SK-N-MC (cell line): ENCODE measurements at regions not wholly inside any gene's neighbourhood (a gene's known extent, or its start where the extent isn't known, plus 50 kb on each side); places are given as distances from the start of the nearest gene placed in this dataset.

ENCODE experiments used
- DNase-seq: peaks from one replicate; pipeline ENCODE4 v3.0.0-alpha.2; 2011; ENCODE audit warnings: low read depth, low spot score
- H3K27ac ChIP-seq: fragments of 200-600 bp; sonication (generic); 2 replicates; pipeline ENCODE4 v1.5.1; 2016; ENCODE audit warnings: mixed run types
- H3K36me3 ChIP-seq: fragments of 200-600 bp; sonication (generic); 2 replicates; pipeline ENCODE4 v1.6.1; 2017; ENCODE audit warnings: antibody characterized with exemption, low read length, mixed read lengths; ENCODE audit not compliant: insufficient read depth
- H3K4me3 ChIP-seq: fragments of 200-600 bp; sonication (generic); 2 replicates; pipeline ENCODE4 v1.5.1; 2016
- H3K9ac ChIP-seq: fragments of 200-600 bp; sonication (generic); 2 replicates; pipeline ENCODE4 v1.8.0; 2017; ENCODE audit warnings: mixed run types, mixed read lengths; ENCODE audit not compliant: insufficient read length
- H3K9me3 ChIP-seq: fragments of 200-600 bp; sonication (generic); 2 replicates; pipeline ENCODE4 v1.6.1; 2017; ENCODE audit warnings: low read depth, mild to moderate bottlenecking, antibody characterized with exemption, low read length, moderate library complexity, mixed read lengths
- EZH2 ChIP-seq: fragments of 200-600 bp; sonication (generic); IDR thresholded peaks from one replicate; pipeline ENCODE4 v1.6.1; 2017; ENCODE audit warnings: antibody characterized with exemption
- FOXP2 ChIP-seq: optimal IDR thresholded peaks from 2 replicates; pipeline ENCODE3; 2011; ENCODE audit warnings: mild to moderate bottlenecking, moderate library complexity; ENCODE audit not compliant: insufficient read depth; ENCODE audit errors: extremely low read length, control extremely low read depth
- POLR2AphosphoS5 ChIP-seq: IDR thresholded peaks from 2 replicates; pipeline ENCODE4 v1.6.1; 2012; ENCODE audit warnings: mild to moderate bottlenecking, low read depth, low read length, borderline replicate concordance

GRCh38 chr7:108789451-108789850 lies 219.8 kb downstream of the DNAJB9 start:
- Histone ChIP-seq H3K27ac (no peak overlapping the region), H3K9me3 (no peaks in the 10 kb centered on the region), H3K9ac (no peak overlapping the region), H3K4me3 (no peak overlapping the region), H3K36me3 (no peaks in the 10 kb centered on the region)
- TF ChIP-seq POLR2AphosphoS5 (no peak), EZH2 (no peak), FOXP2 (no peak)
- DNase-seq: no peak

- TF ChIP-seq FOXP2 (no peak), EZH2 (no peak), POLR2AphosphoS5 (no peak)
- Histone ChIP-seq H3K9ac (no peak overlapping the region), H3K4me3 (no peak overlapping the region), H3K27ac (no peak overlapping the region), H3K36me3 (no peaks in the 10 kb centered on the region), H3K9me3 (no peaks in the 10 kb centered on the region)
- DNase-seq: no peak
Measured at GRCh38 chr7:108794466-108794865, 224.8 kb downstream of the DNAJB9 start.

DNA sequence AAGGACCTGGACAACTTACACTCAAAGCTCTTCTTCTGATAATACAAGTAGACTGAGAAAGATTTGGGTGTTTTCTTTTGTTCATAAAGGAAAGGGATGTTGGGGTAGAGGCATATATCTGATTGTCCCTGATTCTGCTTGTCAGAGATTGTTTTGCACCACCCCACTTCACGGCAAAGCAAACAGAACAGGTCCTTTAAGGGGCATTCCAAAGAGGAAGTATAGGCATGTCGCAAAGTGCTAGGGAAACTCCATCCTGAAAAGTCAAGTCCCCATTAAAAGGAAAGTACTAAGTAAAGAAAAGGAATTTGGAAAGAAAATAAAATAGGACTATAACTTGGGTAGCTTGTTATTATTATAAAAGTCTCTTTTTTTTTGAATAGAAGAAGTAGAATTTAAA lies 233.0 kb downstream of the DNAJB9 start:
- no peak overlapping the region for H3K4me3 ChIP-seq
- H3K27ac ChIP-seq: no peak overlapping the region
- TF ChIP-seq POLR2AphosphoS5 (no peak), EZH2 (no peak), FOXP2 (no peak)

GRCh38 chr7:108805808-108806397 lies 236.2 kb downstream of the DNAJB9 start:
- Histone ChIP-seq H3K9me3 (no peaks in the 10 kb centered on the region), H3K9ac (no peak overlapping the region), H3K27ac (peak overlapping the region; percentile 39; the same call in 1 of the 2 replicates), H3K4me3 (peak overlapping the region; percentile 53), H3K36me3 (no peaks in the 10 kb centered on the region)
- peak; percentile 47 for DNase-seq
- TF ChIP-seq EZH2: no peak
- no peak for TF ChIP-seq FOXP2
- TF ChIP-seq POLR2AphosphoS5: no peak

More for the DNA sequence above, 233.0 kb downstream of the DNAJB9 start:
- no peak overlapping the region for H3K9ac ChIP-seq
- DNase-seq: no peak
- H3K36me3 ChIP-seq: no peaks in the 10 kb centered on the region
- H3K9me3 ChIP-seq: no peaks in the 10 kb centered on the region

DNA sequence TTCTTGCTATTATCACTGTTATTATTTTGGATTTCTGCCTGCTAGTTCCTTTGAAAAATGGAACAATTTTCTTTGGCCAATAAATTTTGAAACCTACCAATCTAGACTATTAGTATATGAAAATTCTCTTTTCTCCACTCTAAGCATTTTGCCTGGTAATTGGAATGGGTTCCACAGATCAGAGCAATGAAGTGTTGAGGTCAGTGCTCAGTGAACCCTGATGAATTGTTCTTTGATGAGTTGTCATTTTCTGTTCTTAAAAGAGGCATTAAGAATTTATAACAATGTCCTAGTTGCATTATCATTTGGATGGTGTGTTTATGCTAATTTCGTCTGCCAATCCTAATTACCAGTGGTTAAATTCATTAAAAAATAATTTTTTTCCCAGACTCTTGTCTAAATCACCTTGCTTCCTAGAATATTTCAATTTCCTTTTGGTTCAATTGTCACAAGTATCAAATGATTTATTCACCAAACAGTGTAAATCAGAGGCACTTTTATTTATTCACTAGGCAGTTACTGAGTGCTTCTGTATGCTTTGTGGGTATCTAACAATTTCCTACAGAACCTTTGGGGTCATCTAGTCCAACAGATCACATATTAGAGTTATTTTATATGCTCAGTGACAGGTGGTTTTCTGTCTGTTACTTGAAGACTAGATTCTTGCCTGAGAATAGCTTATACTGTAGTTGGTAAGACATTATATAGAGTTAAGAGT lies 239.0 kb downstream of the DNAJB9 start:
- H3K4me3 ChIP-seq: no peak overlapping the region
- H3K36me3 ChIP-seq: no peaks in the 10 kb centered on the region
- no peak for DNase-seq
- H3K9ac ChIP-seq: no peak overlapping the region
- no peaks in the 10 kb centered on the region for H3K9me3 ChIP-seq
- TF ChIP-seq FOXP2: no peak
- TF ChIP-seq POLR2AphosphoS5: no peak
- no peak for TF ChIP-seq EZH2
- no peak overlapping the region for H3K27ac ChIP-seq

- Histone ChIP-seq H3K9me3 (no peaks in the 10 kb centered on the region), H3K36me3 (no peaks in the 10 kb centered on the region), H3K9ac (no peak overlapping the region), H3K27ac (no peak overlapping the region), H3K4me3 (no peak overlapping the region)
- TF ChIP-seq POLR2AphosphoS5 (no peak), FOXP2 (no peak), EZH2 (no peak)
- DNase-seq: no peak
Measured at GRCh38 chr7:108809356-108809755, 239.7 kb downstream of the DNAJB9 start.

- TF ChIP-seq FOXP2: no peak
- no peak for TF ChIP-seq EZH2
- TF ChIP-seq POLR2AphosphoS5: no peak
- H3K36me3 ChIP-seq: no peaks in the 10 kb centered on the region
Measured at GRCh38 chr7:108810756-108811385, 241.2 kb downstream of the DNAJB9 start.

DNA sequence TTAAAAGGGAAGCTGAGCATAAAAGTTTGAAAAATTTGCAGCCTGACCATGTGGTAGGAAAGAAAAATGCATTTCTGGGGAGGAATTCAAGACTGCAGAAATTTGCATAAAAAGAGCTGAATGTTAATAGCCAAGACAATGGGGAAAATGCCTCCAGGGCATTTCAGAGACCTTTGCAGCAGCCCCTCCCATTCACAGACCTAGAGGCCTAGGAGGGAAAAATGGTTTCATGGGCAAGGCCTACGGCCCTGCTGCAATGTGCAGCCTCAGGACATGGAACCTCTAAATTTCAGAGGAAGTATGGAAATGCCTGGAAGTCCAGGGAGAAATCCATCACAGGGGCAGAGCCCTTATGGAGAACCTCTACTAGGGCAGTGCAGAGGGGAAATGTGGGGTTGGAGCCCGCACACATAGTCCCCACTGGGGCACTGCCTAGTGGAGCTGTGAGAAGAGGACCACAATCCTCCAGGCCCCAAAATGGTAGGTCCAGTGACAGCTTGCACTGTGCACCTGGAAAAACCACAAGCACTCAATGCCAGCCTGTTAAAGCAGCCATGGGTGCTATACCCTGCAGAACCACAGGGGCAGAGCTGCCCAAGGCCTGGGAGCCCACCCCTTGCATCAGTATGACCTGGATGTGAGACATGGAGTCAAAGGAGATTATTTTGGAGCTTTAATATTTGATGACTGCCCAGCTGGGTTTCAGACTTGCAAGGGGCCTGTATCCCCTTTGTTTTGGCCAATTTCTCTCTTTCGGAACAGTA lies 243.8 kb downstream of the DNAJB9 start:
- no peaks in the 10 kb centered on the region for H3K9me3 ChIP-seq
- TF ChIP-seq POLR2AphosphoS5 (no peak), EZH2 (no peak), FOXP2 (no peak)
- no peaks in the 10 kb centered on the region for H3K36me3 ChIP-seq
- H3K9ac ChIP-seq: no peak overlapping the region
- H3K27ac ChIP-seq: no peak overlapping the region
- no peak overlapping the region for H3K4me3 ChIP-seq
- DNase-seq: no peak

More at GRCh38 chr7:108810756-108811385, 241.2 kb downstream of the DNAJB9 start:
- Histone ChIP-seq H3K27ac (no peak overlapping the region), H3K4me3 (no peak overlapping the region), H3K9ac (no peak overlapping the region), H3K9me3 (no peaks in the 10 kb centered on the region)
- no peak for DNase-seq
